ENCODE measurements at regions not wholly inside any gene's neighbourhood (a gene's known extent, or its start where the extent isn't known, plus 50 kb on each side); places are given as distances from the start of the nearest gene placed in this dataset.

- no peak for TF ChIP-seq CTCF (conservative IDR thresholded peaks at IDR 0.05 in 1 of 2, IDR thresholded peaks at IDR 0.05 in 1 of 2; ENCODE audit: extremely low read depth in 1 of 2, insufficient read depth in 1 of 2, low read depth in 1 of 2, low read length in 2 of 2)
- TF ChIP-seq EZH2 (IDR thresholded peaks at IDR 0.05; ENCODE audit: borderline replicate concordance, low read length): no peak
Measured at GRCh38 chr10:10772411-10772810, 245.3 kb upstream of the CELF2 start.

Data from mammary epithelial cell (primary cell).